Suppressor macrophage (primary cell): ENCODE measurements at regions not wholly inside any gene's neighbourhood (a gene's known extent, or its start where the extent isn't known, plus 50 kb on each side); places are given as distances from the start of the nearest gene placed in this dataset.
A peak's percentile ranks its signal among the peaks of the same experiment; 100 is the strongest.

Experiments used
- DNase-seq, 4 experiments: peaks; one replicate each; pipeline ENCODE4 v3.0.0-alpha.2; 2020 to 2022

- no peak for DNase-seq
Measured at GRCh38 chr1:221381910-221382623, 359.8 kb downstream of the DUSP10 start.

DNA sequence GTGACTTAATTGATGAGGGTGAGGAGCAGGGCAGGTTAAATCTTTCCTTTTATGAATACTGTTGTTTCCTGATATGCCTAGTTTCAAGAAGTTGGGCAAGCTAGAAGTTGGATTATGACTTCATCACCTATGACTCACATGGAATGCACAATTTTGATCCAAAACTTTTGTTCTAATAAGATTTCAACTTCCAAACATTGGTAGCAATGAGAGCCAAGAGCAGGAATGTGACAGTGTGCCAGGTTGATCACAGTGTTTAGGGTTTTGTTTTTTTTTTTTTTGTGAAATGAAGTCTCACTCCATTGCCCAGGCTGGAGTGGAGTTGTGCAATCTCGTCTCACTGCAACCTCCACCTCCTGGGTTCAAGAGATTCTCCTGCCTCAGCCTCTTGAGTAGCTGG is 349.4 kb downstream of the DUSP10 start:
- peak in 1 of 4 experiments; percentile 3 for DNase-seq

GRCh38 chr1:221394011-221394544 is 347.8 kb downstream of the DUSP10 start:
- no peak for DNase-seq

- no peak for DNase-seq
Measured at GRCh38 chr1:221396526-221396925, 345.4 kb downstream of the DUSP10 start.

- DNase-seq: no peak
Measured at GRCh38 chr1:221397141-221397540, 344.7 kb downstream of the DUSP10 start.

DNA sequence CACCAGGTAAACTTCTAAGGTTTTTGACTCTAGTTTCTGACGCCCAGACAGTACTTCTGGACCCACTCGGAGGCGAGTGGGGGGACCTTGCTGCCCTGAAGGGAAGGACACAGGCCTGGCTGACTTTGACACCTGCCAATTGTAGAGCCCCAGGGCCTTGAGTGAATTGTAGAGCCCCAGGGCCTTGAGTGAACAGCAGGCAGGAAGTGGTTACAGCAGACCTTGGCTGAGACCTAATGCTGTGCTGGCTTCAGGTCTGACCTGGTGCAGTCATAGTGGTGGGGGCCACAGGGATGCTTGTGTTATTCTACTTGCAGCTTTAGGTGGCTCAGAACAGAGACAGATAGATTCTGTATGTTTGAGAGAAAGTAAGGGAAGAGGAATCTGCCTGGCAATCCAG is 344.3 kb downstream of the DUSP10 start:
- no peak for DNase-seq

GRCh38 chr1:221405146-221405545 is 336.7 kb downstream of the DUSP10 start:
- peak in 1 of 4 experiments; percentile 4 for DNase-seq

DNA sequence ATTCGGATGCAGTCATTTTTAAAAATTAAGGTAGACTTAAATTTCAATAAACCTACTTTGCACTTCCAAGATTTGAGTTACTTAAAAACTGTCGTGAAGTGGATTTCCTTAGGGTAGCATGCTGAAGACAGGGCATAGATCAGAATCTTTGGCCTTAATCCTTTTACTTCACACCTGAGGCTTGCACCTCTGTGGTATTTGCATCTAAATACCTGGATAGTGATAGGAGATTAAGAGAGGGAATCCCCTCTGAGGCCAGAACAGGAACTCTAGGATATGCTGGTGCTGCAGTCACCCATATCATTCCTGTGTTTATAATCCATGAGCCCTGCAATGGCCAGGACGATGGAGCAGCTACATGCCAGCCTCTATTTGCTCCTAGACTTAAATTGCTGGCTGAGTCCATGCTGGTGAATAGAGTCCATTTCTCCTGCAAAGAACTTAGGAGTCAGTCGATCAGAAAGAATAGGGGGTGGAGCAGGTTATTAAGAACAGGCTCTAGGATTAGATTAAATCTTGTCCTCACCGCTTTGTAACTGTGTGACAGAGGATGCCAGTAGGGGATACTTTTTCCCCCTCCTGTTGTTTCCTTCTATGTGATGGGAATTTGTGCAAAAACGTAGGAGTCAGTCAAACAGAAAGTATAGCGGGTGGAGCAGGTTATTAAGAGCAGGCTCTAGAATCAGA is 333.6 kb downstream of the DUSP10 start:
- DNase-seq: no peak

DNA sequence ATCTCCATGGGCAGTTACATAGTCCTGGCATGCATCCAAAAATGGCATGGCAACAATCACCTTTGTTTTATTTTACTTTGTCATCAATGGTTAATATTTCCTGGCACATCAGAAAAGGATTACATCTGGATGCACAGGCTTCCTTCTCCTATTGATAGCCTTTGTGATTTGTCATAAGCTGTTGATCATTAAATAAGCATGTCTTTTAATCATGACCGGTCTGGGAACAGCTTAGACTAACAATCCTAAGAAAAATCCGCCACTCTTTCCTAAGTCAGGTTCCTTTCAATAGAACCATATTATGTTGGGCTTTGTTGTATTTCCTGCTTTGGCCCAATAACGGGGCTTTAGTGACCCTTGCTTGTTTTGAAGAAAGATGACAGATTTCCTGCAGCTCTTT is 330.6 kb downstream of the DUSP10 start:
- DNase-seq: no peak

DNA sequence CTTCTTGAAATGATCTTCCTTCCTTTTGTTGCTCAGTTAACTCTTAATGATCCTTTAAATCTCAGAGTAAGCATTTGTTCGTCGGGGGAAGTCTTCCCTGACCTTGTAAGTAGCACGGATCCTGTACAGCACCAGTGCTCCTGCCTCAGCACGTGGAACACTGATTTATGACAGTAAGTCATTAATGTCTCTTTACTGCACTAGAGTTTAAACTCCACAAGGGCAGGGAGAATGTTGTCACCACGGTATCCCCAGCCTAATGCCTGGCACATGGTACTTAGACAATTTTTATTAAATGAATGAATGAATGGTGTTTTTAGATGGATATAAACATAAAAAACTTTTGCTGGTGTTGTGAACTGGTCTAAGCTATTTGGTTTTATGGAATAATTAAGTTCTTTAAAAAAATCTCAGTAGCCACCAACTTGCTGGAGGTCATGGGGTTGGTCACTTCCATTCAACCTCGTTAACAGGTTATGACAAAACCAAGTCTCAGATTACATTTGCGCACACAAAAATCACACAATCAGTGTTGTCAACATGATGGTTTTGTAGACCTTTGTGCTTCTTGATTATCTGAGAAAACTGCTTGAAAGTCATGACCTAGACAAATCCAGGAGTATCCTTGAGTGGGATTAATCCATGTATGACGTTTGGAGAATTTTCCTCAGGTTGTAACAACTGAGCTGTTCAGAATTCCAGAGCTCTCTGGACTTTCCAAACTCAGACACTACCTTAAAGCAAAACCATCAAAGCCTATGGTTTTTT is 326.9 kb downstream of the DUSP10 start:
- no peak for DNase-seq

DNA sequence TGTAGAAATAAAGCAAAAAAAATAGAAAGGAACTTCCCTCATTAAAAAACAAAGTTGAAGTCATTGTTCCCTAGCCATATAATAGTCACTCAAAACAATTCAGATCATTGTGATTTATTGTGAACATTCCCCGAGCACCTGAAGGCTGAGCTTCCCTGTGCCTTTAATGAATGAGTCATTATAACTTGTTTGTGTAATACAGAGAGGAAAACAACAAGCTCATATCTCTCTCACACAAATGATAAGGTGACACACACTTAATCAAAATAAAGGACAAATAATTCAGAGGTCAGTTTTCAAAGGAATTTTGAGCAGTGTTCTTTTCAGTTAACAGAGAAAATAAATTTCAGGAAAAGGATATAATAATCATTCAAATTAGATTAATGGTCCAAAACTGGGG is 326.2 kb downstream of the DUSP10 start:
- no peak for DNase-seq

DNA sequence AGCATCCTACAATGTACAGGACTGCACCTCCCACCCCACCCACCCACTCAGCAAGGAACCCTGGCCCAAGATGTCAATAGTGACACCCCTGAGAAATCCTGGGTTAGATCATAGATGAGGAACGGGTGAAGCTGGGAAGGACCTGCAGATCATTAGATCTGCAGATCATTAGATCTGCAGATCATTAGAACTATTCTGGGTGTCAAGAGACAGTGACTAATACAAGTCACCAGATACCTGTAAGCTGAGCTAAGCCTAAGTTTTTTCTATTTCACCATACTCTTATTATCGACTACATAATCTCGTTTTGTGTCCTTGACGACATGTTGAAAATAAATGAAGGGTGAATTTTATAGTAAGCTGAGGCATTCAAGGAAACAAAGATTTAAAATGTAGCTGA is 325.7 kb downstream of the DUSP10 start:
- DNase-seq: no peak

GRCh38 chr1:221416723-221417122 is 325.2 kb downstream of the DUSP10 start:
- DNase-seq: no peak

DNA sequence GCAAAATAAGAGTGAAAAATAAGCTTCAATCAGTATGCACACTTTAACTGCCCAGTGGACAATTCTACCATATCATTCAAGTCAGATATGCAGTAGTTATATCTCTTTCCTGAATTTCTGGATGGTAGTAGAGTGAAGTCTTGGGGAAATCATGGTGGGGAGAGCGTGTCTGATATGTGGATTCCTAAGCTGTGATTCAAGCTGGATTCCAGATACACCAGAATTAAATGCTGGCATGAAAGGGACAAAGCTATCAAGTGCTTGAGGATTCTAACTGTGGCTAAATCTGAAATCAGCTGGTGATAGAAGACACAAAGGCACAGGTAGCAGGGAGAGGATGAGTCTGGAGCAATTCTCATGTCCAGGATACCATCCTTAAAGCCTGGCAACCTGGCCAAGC is 323.5 kb downstream of the DUSP10 start:
- DNase-seq: no peak

DNA sequence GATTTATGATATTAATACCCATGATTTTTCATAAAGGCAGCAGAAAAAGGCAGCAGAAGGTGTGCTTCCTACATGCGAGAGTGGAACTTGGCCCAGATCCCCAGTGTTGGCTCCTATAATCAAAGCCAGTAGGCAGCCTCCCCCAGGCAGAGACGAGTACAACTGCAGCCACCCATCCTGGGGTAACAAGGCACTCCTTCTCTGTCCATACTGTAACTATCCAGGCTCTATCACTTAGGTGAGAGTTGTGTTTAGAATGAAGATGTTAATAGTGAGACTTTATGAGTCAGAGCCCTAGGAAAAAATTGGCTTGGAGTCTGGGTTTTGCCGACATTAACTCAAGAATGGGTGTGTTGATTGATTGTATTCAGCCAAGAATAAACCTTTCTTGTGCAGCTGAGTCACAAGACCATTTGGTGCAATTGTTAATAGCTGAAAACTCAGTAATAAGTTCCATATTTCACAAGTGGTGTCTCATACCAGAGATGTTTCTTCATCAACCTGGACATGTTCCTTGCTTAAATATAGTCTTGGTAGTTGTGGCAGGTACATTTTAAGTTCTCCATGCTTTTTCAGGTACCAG is 322.3 kb downstream of the DUSP10 start:
- no peak for DNase-seq

GRCh38 chr1:221429264-221429663 is 312.6 kb downstream of the DUSP10 start:
- peak; percentile 9 to 77 (median 48) for DNase-seq

- no peak for DNase-seq
Measured at GRCh38 chr1:221430152-221430960, 311.5 kb downstream of the DUSP10 start.

- no peak for DNase-seq
Measured at GRCh38 chr1:221431068-221431651, 310.7 kb downstream of the DUSP10 start.

GRCh38 chr1:221431961-221432360 is 309.9 kb downstream of the DUSP10 start:
- DNase-seq: no peak

DNA sequence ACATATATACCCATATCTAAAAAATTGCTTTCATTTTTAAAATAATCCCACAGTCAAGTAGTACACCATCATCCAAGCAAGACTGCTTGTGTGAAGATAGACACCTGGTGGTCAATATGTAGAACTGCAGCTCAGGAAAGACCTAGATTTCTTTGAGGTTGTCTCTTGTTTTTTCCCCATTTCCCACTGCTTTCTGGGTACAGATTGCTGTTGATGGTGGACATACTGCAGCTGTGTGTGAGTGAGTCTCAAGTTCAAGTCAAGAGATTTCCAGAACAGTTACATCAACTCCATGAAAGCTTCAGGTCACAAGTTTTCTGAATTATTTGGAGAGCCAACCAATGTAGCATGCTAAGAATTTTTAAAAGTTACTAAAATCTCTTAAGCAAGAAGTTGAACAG is 306.4 kb downstream of the DUSP10 start:
- DNase-seq: peak; percentile 35 to 83 (median 72)

DNA sequence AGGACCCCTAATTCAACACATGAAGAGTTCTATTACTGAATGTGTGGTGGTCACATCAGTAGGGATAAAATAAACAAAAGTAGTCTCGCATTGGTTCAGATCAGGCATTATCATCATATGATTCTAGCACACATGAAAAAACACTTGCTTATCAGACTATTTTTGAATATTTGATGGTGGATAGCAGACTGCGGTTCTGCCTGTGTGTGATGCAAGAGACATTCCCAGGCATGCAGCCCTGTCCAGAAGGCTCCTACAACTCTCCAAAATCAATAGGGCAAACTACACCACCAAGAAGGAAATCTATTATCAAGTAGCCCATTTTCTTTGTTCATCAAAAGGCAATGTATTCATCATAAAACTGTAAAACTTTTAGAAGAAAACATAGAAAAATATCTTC is 304.7 kb downstream of the DUSP10 start:
- DNase-seq: no peak

GRCh38 chr1:221437926-221438325 is 304.0 kb downstream of the DUSP10 start:
- DNase-seq: no peak
